NCI-H2196 treated with DMSO at 0.1 percent for 48 hours (cell line): ENCODE measurements at regions not wholly inside any gene's neighbourhood (a gene's known extent, or its start where the extent isn't known, plus 50 kb on each side); places are given as distances from the start of the nearest gene placed in this dataset.
A peak's percentile ranks its signal among the peaks of the same experiment; 100 is the strongest.
"Not testable (repeated sequence)": the region's sequence is repeated elsewhere in the genome, so short reads cannot be mapped to it uniquely, and the experiment has no call there.

Source experiments
- DNase-seq: peaks from one replicate; lab custom pipeline; 2025; ENCODE audit not compliant: unreplicated experiment; lab: John Stamatoyannopoulos, UW

DNA sequence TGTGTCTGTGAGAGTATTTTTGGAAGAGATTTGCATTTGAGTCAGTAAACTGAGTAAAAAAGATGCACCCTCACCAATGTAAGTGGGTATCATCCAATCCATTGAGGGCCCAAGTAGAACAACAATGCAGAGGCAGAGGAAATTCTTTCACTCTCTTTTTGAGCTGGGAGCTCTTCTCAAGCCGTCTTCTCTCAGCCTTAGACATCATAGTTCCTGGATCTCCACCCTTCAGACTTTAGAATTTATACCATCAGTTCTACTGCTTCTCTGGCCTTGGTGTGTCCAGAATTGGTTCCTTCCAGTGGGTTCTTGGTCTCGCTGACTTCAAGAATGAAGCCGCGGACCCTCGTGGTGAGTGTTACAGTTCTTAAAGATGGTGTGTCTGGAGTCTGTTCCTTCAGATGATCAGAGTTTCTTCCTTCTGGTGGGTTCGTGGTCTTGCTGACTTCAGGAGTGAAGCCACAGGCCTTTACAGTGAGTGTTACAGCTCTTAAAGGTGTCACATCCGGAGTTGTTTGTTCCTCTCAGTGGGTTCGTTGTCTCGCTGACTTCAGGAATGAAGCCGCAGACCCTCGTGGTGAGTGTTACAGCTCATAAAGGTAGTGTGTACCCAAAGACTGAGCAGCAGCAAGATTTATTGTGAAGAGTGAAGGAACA lies 187.5 kb upstream of the KCNMB2 start:
- not testable (repeated sequence) for DNase-seq

DNA sequence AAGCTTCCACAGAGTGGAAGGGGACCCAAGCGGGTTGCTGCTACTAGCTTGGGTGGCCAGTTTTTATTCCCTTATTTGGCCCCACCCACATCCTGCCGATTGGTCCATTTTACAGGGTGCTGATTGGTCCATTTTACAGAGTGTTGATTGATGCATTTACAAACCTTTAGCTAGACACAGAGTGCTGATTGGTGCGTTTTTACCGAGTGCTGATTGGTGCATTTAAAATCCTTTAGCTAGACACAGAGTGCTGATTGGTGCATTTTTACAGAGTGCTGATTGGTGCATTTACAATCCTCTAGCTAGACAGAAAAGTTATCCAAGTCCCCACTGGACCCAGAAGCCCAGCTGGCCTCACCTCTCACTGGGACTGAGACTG lies 187.0 kb upstream of the KCNMB2 start:
- not testable (repeated sequence) for DNase-seq

DNA sequence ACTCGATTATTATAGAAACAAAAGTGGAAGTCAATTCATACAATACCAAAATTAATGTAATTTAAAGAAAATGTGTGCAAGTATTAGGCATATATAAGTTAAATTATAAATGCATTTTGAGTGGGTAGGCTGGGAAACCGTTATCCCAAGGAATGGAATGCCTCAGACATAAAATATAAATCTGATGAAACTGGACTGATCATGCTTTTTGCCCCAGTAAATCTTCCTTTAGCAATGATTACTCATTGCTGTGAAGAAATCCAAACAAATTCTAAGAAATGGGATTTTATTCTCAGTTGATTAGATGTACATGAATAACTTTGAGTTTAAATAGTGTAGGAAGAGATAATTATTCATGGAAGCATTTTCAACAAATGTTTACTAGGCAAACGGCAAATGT lies 185.5 kb upstream of the KCNMB2 start:
- DNase-seq, result no peak

DNA sequence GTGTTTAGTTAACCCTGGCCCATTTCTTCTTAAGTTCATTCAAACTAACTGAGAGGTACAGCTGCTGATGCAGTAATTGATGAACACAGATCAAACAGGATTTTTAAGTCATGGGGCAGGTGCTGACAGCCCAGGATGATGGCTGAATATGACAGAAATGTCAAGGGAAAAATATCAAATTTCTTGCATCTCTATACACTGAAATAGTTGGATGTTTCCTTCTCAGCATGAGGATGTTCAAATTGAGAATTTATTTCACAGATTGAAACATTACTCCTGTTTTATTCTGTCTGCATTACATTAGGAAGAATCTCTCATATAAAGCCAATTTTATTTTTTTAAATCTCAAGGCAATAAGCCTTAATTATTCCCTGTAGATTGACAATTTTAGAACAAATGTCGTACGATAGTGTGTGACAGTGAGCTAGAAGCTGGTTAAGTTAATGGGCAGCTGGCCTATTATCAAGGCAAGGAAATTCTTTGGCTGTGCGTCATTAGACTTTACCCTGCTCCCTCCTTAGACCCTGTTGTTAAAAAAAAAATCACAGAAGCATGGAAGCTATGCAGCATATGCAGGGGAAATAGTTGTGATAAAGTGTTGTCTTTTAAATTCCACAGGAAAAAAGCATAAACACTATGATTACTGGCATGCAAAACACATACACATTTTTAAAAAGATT lies 183.8 kb upstream of the KCNMB2 start:
- no peak for DNase-seq

DNA sequence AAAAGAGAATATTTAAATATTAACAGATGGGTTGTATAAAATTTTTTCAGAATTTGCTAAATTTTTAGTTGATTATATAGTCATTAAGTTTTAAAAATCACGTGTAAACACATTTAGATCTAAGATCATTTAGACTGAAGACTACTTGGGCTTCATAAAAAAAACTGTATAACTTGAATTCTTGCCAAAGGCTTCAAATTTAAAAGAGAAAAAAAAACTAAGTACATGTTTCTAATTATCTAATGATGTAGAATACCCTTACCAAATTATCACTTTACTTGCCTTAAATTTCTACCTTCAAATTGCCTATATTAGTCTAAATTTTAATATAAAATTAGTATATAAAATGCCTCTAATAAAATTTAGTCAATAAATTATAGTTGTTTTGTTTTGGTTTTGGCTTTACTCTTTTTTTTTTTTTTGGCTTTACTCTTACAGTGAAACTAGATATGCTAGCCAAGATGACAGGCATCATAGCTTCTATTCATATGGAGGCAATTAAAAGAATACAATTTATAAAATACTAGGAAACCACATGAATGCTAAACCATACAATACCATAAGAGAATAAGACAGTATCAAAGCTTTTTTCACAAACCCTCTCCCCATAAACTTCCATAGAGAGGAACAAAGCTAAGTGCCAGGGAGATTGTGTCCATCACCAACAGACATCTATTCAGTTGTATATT lies 183.1 kb upstream of the KCNMB2 start:
- no peak for DNase-seq

DNA sequence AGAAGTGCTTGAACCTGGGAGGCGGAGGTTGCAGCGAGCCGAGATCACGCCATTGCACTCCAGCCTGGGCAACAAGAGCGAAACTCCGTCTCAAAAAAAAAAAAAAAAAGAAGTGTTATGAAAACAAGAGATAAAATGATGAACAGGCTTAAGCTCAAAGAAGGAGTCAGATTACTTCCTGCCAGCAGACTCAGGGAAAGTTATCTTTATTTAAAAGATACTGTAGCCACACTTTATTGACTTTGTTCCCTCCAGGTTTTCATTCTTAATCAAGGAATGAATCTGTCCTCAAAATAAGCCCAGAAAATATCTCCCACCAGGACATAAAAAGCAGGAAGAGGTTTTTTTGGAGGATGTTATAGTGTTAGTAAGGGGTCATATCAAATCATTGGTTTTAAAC lies 176.5 kb upstream of the KCNMB2 start:
- DNase-seq, result no peak

DNA sequence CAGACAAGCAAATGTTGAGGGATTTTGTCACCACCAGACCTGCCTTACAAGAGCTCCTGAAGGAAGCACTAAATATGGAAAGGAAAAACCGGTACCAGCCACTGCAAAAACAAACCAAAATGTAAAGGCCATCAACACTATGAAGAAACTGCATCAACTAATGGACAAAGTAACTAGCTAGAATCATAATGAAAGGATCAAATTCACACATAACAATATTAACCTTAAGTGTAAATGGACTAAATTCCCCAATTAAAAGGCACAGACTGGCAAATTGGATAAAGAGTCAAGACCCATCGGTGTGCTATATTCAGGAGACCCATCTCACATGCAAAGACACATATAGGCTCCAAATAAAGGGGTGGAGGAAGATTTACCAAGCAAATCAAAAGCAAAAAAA lies 173.2 kb upstream of the KCNMB2 start:
- DNase-seq, result not testable (repeated sequence)

DNA sequence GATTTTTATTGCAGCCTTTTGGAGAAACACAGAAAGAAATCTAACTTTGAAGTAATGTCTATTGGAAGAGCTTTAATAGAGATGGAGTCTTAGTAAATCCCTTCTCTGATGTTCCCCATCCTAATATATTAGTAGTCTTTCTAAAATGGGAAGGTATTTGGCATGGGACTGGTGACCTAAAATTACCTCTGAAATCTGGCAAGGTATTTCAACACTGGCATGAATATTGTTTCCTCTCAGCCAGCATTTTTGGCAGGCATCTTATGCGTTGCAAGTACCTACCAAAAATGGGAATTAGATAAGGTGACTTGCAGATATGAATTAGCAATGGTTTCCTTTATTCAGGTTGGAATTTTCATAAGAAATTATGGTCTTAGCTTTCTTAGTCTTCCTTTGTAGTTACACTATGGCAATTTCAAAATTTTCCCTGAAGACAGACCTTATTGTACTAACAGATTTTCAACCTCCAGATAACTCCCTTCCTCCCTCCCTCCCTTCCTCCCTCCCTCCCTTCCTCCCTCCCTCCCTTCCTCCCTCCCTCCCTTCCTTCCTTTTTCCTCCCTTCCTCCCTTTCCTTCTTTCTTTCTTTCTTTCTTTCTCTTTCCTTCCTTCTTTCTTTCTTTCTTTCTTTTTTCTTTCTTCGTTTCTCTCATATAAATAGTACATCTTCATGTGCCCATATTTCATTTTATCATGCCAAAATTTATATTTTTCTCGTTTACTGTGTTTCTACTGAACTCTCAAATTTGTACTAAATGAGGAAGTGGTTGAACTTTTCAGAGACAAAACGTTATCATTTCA lies 168.2 kb upstream of the KCNMB2 start:
- DNase-seq, result peak; percentile 42

DNA sequence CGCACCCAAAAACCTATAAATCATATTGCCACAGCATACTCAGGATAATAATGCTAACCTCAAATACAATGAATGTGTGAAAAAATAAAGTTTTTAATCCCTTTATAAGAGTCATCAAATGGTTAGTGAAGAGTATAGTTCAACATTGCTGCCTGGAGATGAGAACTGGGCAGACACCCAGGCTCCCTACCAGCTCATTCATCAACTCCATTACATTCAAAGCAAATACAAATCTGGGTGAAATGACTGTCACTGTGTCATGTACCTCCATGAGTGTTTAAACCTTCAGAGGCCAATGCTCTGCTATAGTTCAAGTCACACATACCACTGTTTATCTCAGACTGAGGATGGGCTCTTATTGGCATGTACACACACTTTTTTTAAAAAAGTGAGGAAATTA lies 167.2 kb upstream of the KCNMB2 start:
- DNase-seq, result no peak

DNA sequence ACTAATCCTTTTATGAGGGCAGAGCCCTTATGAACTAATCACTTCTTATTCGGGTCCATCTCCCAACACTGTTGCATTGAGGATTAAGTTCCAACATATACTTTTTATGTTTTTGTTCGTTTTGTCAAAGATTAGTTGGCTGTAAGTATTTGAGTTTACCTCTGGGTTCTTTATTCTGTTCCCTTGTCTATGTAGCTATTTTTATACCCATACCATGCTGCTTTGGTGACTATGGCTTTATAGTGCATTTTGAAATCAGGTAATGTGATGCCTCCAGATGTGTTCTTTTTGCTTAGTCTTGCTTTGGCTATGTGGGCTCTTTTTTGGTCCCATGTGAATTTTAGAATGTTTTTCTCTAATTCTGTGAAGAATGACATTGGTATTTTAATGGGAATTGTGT lies 166.4 kb upstream of the KCNMB2 start:
- DNase-seq, result no peak

DNA sequence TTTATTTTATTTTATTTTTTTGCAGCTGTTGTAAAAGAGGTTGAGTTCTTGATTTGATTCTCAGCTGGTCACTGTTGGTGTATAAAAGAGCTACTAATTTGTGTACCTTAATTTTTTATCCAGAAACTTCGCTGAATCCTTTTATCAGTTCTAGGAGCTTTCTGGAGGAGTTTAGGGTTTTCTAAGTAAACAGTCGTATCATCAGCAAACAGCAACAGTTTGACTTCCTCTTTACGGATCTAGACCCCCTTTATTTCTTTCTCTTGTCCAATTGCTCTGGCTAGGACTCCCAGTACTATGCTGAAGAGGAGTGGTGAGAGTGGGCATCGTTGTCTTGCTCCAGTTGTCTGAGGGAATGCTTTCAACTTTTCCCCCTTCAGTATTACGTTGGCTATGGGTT lies 165.8 kb upstream of the KCNMB2 start:
- no peak for DNase-seq

DNA sequence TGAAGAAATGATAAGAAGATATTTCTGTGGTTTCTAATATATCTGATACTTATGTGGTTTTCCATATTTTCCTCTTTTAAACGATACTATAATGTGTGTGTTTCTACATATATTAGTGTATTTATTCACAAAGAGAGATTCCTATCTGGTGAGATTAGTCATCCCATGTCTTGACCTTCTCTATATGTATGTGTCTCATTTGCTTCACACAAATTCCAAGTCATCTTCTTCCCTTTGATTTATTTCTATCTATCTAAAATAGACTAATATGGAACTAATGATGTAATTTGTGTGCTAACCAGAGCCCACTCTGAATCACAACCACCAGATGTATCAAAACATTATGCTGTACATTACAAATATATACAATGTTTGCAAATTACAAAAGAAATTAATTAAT lies 154.7 kb upstream of the KCNMB2 start:
- DNase-seq, result no peak

DNA sequence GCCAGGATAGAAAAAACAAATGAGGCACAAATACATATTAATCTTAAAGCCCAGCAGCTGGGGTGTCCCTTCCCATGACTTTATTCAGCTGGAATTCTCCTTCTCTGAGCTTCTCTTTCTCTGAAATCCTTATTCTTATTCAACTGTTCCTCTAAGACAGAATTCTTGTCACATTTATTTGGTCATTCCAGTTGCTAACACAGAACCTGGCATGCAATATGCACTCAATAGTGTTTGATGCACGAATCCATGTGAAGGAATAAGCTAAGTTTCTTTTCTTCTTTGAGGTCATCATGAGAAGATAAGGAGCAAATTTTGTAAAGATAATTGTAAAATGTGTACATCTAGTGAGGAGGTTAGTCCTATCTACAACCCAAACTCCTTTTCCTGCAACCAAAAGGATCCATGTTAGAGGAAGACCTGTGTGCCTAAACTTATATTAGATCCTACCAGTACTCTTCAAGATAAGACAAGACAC lies 154.2 kb upstream of the KCNMB2 start:
- no peak for DNase-seq

DNA sequence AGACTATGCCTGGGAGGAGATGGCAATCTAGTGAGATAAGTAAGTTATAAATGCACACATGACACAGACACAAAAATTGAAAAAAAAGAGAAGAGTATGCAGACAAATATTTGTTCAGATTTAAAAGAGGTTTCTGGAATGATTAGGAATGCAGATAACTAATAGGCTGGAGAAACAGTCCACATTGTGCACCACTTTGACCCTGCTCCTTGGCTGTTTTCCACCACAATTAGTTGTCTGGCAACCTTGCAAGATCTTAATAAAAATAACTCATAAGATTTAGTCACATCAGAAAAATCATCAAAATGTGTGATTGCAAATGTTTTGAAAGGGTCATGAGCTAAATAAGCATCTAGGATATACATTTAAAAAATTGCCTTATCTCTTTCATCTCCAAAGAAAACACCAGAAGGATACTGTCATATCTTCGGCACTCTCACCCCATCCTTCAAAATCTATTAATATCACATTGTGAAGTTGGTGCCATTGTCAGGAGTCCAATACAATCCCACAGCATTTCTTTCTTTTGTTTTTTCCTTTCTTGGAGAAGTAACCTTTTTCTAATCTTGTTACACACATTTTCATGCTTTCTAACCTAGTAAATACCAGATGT lies 153.7 kb upstream of the KCNMB2 start:
- DNase-seq, result no peak

DNA sequence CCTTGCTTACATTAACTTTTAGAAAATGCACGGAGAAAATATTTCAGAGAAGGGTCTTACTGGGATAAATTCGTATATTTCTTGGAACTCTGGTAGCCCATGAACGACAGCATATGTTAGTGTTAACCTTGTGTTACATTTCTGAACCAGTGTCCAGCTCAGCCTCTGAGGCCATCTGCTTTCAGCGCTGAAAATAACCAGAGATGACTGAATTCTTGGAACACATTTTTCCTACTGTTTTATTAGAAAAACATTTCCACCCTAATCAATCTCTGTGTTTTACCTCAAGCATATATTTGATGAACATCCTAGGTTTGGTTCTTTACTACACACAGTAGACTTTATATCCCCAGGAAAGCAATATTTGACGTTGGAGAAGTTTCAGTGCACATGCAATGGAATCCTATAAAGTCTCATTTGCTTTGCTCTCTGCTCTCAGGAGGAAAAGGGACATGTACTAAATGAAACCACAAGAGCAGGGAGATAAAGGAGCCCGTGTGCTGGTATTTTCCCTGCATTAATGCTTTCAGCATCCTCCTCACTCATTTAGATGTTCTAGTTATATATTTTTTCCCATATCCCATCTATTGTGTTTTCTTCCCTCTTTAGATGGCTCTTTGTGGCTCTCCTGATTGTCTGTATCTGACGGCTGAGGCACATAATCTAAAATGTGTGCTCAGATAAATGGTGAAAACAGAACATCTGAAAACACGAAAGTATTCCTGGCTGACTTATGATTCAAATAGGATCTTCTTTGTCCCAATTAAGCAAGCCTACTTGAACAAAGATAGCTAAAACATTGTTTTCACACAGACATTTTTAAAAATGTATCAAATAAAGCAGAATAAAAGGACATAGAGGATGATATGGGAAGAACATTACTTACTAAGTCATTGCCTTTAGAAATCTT lies 151.7 kb upstream of the KCNMB2 start:
- DNase-seq, result no peak

DNA sequence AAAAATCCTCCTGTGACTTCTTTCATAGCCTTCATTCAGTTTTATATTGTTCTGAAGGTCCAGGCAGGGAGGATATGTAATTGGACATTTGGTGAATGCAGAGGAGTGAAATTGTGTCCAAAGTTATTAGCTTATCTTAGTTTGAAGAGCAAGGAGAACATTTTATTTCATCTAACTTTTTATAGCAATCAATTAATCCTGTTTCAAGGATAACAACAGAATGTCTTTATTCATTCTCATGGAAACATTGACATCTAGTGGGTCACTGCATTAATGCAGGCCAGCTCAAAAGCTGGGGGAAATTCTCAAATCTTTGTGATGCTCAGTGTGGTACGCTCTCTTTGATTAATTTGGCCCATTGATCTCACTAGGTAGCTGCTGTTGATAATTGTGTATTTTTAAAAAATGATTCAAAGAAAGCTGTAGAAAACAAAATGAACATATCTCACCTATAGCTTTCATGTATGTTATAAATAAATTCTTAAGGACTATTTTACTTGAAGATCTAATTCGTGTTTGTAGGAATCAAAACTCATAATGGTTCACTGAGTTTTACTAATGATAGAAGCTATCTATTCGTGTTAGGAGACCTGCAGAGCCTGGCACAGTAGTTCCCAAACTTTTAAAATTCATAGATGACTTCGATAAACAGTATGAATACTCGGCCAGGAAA lies 150.8 kb upstream of the KCNMB2 start:
- peak; percentile 53 for DNase-seq

DNA sequence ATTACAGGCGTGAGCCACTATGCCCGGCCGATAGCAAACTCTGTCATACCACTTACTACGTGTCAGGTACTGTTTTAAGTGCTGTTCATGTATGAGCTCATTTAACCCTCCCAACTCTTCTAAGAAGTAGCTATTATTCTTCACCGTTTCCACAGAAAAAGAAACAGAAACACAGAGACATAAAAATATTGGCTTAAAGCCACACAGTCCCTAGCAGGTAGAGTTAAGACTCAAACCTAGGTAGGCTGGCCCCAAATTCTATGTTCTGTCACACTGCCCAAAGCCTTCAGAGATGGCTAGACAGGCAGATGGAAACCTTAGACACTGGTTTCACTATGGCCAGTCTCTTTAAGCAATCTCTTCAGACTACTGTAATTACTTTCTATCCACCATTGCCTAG lies 149.8 kb upstream of the KCNMB2 start:
- no peak for DNase-seq

DNA sequence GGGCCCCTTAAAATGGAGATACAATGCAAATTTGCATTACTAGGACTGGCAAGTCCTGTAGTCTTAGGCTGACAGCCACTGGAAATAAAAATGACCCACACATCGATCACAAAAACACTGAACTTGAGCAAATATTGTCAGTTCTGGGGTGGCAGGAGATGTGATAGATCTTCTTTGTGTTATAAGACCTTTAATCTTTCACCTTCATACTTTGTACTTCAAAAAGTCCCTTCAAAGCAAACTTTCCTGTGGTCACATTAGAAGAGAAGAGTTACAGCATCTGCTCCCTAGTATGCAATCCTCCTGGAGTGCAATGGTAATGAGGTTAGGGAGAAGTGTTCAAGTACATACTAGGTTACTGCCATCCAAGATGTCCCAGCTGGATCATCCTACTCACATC lies 149.4 kb upstream of the KCNMB2 start:
- DNase-seq, result no peak

DNA sequence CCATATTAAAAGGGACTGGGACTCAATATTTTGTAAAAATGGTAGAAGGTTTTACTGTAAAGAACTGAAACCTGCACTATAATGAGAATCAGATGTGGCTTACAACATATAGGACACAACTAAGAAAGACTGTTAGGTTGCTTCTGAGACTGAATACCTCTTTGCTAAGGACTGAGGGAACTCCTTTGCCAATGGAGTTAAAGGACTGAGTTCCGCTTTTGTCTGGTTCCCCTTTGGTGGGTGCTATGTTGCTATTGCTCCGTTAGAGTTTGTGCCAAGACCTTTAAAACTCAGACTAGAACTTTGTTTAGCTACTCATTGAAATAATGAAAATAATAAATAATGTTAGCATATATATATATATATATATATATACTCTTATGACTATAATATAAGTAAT lies 147.8 kb upstream of the KCNMB2 start:
- DNase-seq, result no peak

DNA sequence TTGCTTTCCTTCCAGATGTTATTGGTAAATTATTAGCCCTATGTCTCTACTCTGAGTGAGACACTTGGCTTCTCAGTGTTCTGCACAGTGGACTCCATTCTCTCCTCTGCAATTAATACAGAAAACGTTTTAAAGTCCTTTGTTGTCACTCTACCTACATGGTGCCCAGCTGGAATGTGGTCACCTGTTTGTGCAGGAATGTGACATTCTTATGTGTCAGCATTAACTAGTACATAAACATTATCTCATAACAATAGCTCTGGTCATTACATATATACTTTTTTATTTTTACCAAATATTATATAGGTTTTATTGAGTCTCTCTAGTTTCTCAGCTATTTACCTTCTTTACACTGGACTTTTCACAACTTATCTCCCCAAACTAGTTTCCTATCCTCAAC lies 147.0 kb upstream of the KCNMB2 start:
- DNase-seq, result no peak
